ENCODE measurements at regions not wholly inside any gene's neighbourhood (a gene's known extent, or its start where the extent isn't known, plus 50 kb on each side); places are given as distances from the start of the nearest gene placed in this dataset.

- TF ChIP-seq FOXA1 (IDR thresholded peaks at IDR 0.05) (no peak), RAD21 (IDR thresholded peaks at IDR 0.05) (no peak), CTCF (IDR thresholded peaks at IDR 0.05; ENCODE audit: low read depth, low read length, missing input control) (no peak), ATF3 (IDR thresholded peaks at IDR 0.05) (no peak)
These were observed 76.7 kb upstream of the PKDCC start (continued) for GRCh38 chr2:41970988-41971660.

DNA sequence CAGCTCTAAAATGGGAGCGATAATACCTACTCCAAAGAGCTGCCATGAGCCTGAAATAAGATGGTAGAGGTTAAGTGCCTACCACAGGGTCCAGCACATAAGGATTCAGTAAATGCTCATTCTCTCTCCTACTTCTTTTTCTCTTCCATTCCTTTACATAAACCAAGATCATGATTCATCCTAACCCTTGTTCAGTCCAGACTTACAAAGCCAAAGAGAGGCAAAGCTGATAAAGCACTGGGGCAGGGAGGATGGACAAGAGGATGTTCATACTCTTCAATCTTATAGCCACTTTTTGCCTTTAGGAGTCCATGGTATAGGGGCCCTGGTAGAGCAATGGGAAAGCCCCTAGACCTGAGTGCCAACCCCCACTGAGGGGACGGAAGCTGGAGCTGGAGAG lies 75.6 kb upstream of the PKDCC start:
- Histone ChIP-seq H3K27ac (ENCODE audit: low read depth in 1 of 2, low read length in 2 of 2) (no peak overlapping the region), H3K9me3 (ENCODE audit: control insufficient read depth in 4 of 4, low read length in 3 of 4) (no peaks in the 10 kb centered on the region), H3K9ac (ENCODE audit: low read depth in 1 of 2, low read length in 2 of 2) (no peak overlapping the region), H3K27me3 (ENCODE audit: control insufficient read depth in 4 of 4, insufficient read depth in 4 of 4, low read length in 3 of 4) (peaks cover 0 to 2% (median 0%) of the 10 kb centered on the region in 4 donors), H3K4me1 (ENCODE audit: control insufficient read depth in 4 of 4, insufficient read depth in 4 of 4, low read length in 3 of 4) (no peaks in the 10 kb centered on the region), H3K4me3 (ENCODE audit: low read depth in 1 of 3, low read length in 3 of 3) (no peak overlapping the region), H3K36me3 (ENCODE audit: control insufficient read depth in 4 of 4, insufficient read depth in 3 of 4, low read depth in 1 of 4, low read length in 3 of 4) (no peaks in the 10 kb centered on the region)
- 90% methylated on average over 2 of the region's 2 CpGs for WGBS
- TF ChIP-seq EGR1 (IDR thresholded peaks at IDR 0.05; ENCODE audit: low read depth in 2 of 2) (no peak), GABPA (IDR thresholded peaks at IDR 0.05 in 1 of 2, conservative IDR thresholded peaks at IDR 0.05 in 1 of 2) (no peak), HNF4A (conservative IDR thresholded peaks at IDR 0.05) (no peak), RXRA (IDR thresholded peaks at IDR 0.05) (no peak), RAD21 (IDR thresholded peaks at IDR 0.05) (no peak), CTCF (IDR thresholded peaks at IDR 0.05; ENCODE audit: low read depth, low read length, missing input control) (no peak), SP1 (IDR thresholded peaks at IDR 0.05) (no peak), TAF1 (conservative IDR thresholded peaks at IDR 0.05) (no peak), YY1 (IDR thresholded peaks at IDR 0.05) (no peak), NR2F2 (IDR thresholded peaks at IDR 0.05) (no peak), FOXA1 (IDR thresholded peaks at IDR 0.05) (no peak), FOXA2 (IDR thresholded peaks at IDR 0.05) (no peak)
- TF ChIP-seq, protein P1, sequence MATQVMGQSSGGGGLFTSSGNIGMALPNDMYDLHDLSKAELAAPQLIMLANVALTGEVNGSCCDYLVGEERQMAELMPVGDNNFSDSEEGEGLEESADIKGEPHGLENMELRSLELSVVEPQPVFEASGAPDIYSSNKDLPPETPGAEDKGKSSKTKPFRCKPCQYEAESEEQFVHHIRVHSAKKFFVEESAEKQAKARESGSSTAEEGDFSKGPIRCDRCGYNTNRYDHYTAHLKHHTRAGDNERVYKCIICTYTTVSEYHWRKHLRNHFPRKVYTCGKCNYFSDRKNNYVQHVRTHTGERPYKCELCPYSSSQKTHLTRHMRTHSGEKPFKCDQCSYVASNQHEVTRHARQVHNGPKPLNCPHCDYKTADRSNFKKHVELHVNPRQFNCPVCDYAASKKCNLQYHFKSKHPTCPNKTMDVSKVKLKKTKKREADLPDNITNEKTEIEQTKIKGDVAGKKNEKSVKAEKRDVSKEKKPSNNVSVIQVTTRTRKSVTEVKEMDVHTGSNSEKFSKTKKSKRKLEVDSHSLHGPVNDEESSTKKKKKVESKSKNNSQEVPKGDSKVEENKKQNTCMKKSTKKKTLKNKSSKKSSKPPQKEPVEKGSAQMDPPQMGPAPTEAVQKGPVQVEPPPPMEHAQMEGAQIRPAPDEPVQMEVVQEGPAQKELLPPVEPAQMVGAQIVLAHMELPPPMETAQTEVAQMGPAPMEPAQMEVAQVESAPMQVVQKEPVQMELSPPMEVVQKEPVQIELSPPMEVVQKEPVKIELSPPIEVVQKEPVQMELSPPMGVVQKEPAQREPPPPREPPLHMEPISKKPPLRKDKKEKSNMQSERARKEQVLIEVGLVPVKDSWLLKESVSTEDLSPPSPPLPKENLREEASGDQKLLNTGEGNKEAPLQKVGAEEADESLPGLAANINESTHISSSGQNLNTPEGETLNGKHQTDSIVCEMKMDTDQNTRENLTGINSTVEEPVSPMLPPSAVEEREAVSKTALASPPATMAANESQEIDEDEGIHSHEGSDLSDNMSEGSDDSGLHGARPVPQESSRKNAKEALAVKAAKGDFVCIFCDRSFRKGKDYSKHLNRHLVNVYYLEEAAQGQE (IDR thresholded peaks at IDR 0.05), result no peak
- DNase-seq (ENCODE audit: low spot score), result no peak
